Right lobe of liver (tissue), 6 donors: ENCODE measurements at regions not wholly inside any gene's neighbourhood (a gene's known extent, or its start where the extent isn't known, plus 50 kb on each side); places are given as distances from the start of the nearest gene placed in this dataset.

Experiments used
- ATAC-seq, 4 donors: fragments of 200-7000 bp; cut with Tn5 transposase; one replicate each; pipeline ENCODE4 v1.9.1; 2020; ENCODE audit warnings: mild to moderate bottlenecking in 4 of 4, moderate library complexity in 4 of 4
- DNase-seq, 3 donors: peaks; one replicate each; pipeline ENCODE4 v3.0.0-alpha.2; 2020
- H3K27ac ChIP-seq, 3 donors: fragments of 200-600 bp; one replicate each; pipeline ENCODE4 v1.8.0; 2022
- H3K27me3 ChIP-seq, 2 donors: fragments of 200-600 bp; one replicate each; pipeline ENCODE4 v1.8.0; 2022
- H3K36me3 ChIP-seq, 4 donors: fragments of 200-600 bp; sonication (generic) in 1 of 4; one replicate each; pipeline versions ENCODE4 v1.5.1 to v1.8.0; 2017 to 2022; ENCODE audit warnings: control low read depth in 1 of 4
- H3K4me1 ChIP-seq, 4 donors: fragments of 200-600 bp; sonication (generic) in 1 of 4; one replicate each; pipeline versions ENCODE4 v1.5.1 to v1.8.0; 2017 to 2022; ENCODE audit warnings: control low read depth in 1 of 4
- H3K4me3 ChIP-seq, 3 donors: fragments of 200-600 bp; one replicate each; pipeline ENCODE4 v1.8.0; 2022
- H3K9me3 ChIP-seq, 4 donors: fragments of 200-600 bp; sonication (generic) in 1 of 4; one replicate each; pipeline versions ENCODE4 v1.5.1 to v1.8.0; 2017 to 2022; ENCODE audit warnings: control low read depth in 1 of 4
- CTCF ChIP-seq, 4 donors: fragments of 200-600 bp in 3 of 4; fragments of 450-650 bp in 1 of 4; IDR thresholded peaks; one replicate each; pipeline versions ENCODE4 v1.5.1 to v1.8.0; 2016 to 2022; ENCODE audit warnings: antibody characterized with exemption in 4 of 4, mild to moderate bottlenecking in 2 of 4
- POLR2A ChIP-seq: fragments of 450-650 bp; IDR thresholded peaks from one replicate; pipeline ENCODE4 v1.6.1; 2017; ENCODE audit warnings: antibody characterized with exemption, mild to moderate bottlenecking
- WGBS: methylation state at CpG from one replicate; pipeline ENCODE4 v1.1.6; 2018; ENCODE audit warnings: low coverage, low lambda C conversion rate; ENCODE audit not compliant: insufficient coverage; ENCODE audit errors: missing lambda C conversion rate; 5-methylcytosine and 5-hydroxymethylcytosine counted together
- intact Hi-C, 2 donors: fragments of 100-400 bp; cut with DNase I; formaldehyde crosslinking; loops; one replicate each; pipeline versions ENCODE4 v1.11.2 to v1.14.1; 2022
- donor health status: DM: no; HTN: yes; CAD: no.
- donor health status: DM: no; HTN: no; CAD: no.
- donor health status: DM: no; HTN: no; CAD: no.
- donor health status: DM: no; HTN: yes; CAD: no.
- donor health status: DM: no; HTN: yes; CAD: no.

GRCh38 chr2:105504459-105504858 lies 105.6 kb upstream of the FHL2 start:
- Histone ChIP-seq H3K27me3 (no peaks in the 10 kb centered on the region), H3K9me3 (no peaks in the 10 kb centered on the region), H3K36me3 (no peaks in the 10 kb centered on the region), H3K27ac (no peak overlapping the region), H3K4me3 (no peak overlapping the region), H3K4me1 (no peaks in the 10 kb centered on the region)
- TF ChIP-seq POLR2A (no peak), CTCF (IDR thresholded peaks at IDR 0.05) (no peak)
- no peak for DNase-seq
- intact Hi-C loops: no loop called here
- ATAC-seq: no peak

GRCh38 chr2:105502625-105503334 lies 103.9 kb upstream of the FHL2 start:
- no peak overlapping the region for H3K27ac ChIP-seq
- H3K9me3 ChIP-seq: no peaks in the 10 kb centered on the region
- no peaks in the 10 kb centered on the region for H3K27me3 ChIP-seq
- ATAC-seq: no peak
- intact Hi-C loops: no loop called here
- no peak overlapping the region for H3K4me3 ChIP-seq
- WGBS: 75% methylated on average over 2 of the region's 2 CpGs
- DNase-seq: no peak
- no peaks in the 10 kb centered on the region for H3K4me1 ChIP-seq
- no peaks in the 10 kb centered on the region for H3K36me3 ChIP-seq
- TF ChIP-seq CTCF (IDR thresholded peaks at IDR 0.05) (no peak), POLR2A (no peak)

GRCh38 chr2:105498281-105498846 lies 99.5 kb upstream of the FHL2 start:
- no peak for ATAC-seq
- H3K27ac ChIP-seq: no peak overlapping the region
- H3K4me3 ChIP-seq: no peak overlapping the region
- WGBS: 81% methylated on average over 5 of the region's 5 CpGs
- no peaks in the 10 kb centered on the region for H3K9me3 ChIP-seq
- H3K27me3 ChIP-seq: no peaks in the 10 kb centered on the region
- no peak for DNase-seq
- TF ChIP-seq CTCF (IDR thresholded peaks at IDR 0.05) (no peak), POLR2A (no peak)
- H3K4me1 ChIP-seq: no peaks in the 10 kb centered on the region
- H3K36me3 ChIP-seq: no peaks in the 10 kb centered on the region
- intact Hi-C loops: no loop called here

- peaks cover 0 to 5% (median 0%) of the 10 kb centered on the region in 4 donors for H3K9me3 ChIP-seq
- no peak for TF ChIP-seq POLR2A
- TF ChIP-seq CTCF (IDR thresholded peaks at IDR 0.05): no peak
- H3K4me3 ChIP-seq: no peak overlapping the region
- no peaks in the 10 kb centered on the region for H3K4me1 ChIP-seq
- no peaks in the 10 kb centered on the region for H3K27me3 ChIP-seq
- ATAC-seq (no peak), DNase-seq (no peak)
- H3K27ac ChIP-seq: no peak overlapping the region
- WGBS: 84% methylated on average over 4 of the region's 4 CpGs
- intact Hi-C loops: no loop called here
- H3K36me3 ChIP-seq: no peaks in the 10 kb centered on the region
Measured at GRCh38 chr2:105497094-105497493, 98.2 kb upstream of the FHL2 start.
